Endodermal cell (in vitro differentiated cells): ENCODE measurements at regions not wholly inside any gene's neighbourhood (a gene's known extent, or its start where the extent isn't known, plus 50 kb on each side); places are given as distances from the start of the nearest gene placed in this dataset.

ENCODE experiments used
- DNase-seq: peaks from one replicate; pipeline ENCODE4 v3.0.0-alpha.2; 2017
- H3K27ac ChIP-seq: 2 replicates; pipeline ENCODE4 v1.5.1; 2013; ENCODE audit warnings: mild to moderate bottlenecking, low read depth, low read length, moderate library complexity
- H3K27me3 ChIP-seq: 2 replicates; pipeline ENCODE4 v1.6.1; 2013; ENCODE audit warnings: mild to moderate bottlenecking, low read length, moderate library complexity; ENCODE audit not compliant: insufficient read depth, control insufficient read depth, poor library complexity, severe bottlenecking
- H3K36me3 ChIP-seq: 2 replicates; pipeline ENCODE4 v1.7.0; 2013; ENCODE audit warnings: mild to moderate bottlenecking, low read length, moderate library complexity; ENCODE audit not compliant: control insufficient read depth, insufficient read depth
- H3K4me1 ChIP-seq: one replicate; pipeline ENCODE4 v1.7.0; 2013; ENCODE audit warnings: low read length; ENCODE audit not compliant: control insufficient read depth, insufficient read depth
- H3K4me3 ChIP-seq: 2 replicates; pipeline ENCODE4 v1.5.1; 2013; ENCODE audit warnings: mild to moderate bottlenecking, low read length, moderate library complexity
- H3K9ac ChIP-seq: 2 replicates; pipeline ENCODE4 v1.6.1; 2013; ENCODE audit warnings: mild to moderate bottlenecking, low read length, moderate library complexity; ENCODE audit not compliant: poor library complexity, severe bottlenecking; ENCODE audit errors: extremely low read depth
- H3K9me3 ChIP-seq: 2 replicates; pipeline ENCODE4 v1.6.1; 2013; ENCODE audit warnings: mild to moderate bottlenecking, low read length, moderate library complexity; ENCODE audit not compliant: control insufficient read depth
- H3K27ac Mint-ChIP-seq: 2 replicates; pipeline ENCODE4 v1.8.0; 2020; ENCODE audit warnings: mixed read lengths
- H3K27me3 Mint-ChIP-seq: 2 replicates; pipeline ENCODE4 v1.8.0; 2021; ENCODE audit warnings: mild to moderate bottlenecking, mixed read lengths; ENCODE audit not compliant: insufficient read depth
- H3K36me3 Mint-ChIP-seq: 2 replicates; pipeline ENCODE4 v1.8.0; 2020; ENCODE audit warnings: low read depth, mixed read lengths
- H3K4me1 Mint-ChIP-seq: 2 replicates; pipeline ENCODE4 v1.8.0; 2020; ENCODE audit warnings: mixed read lengths
- H3K4me3 Mint-ChIP-seq: 2 replicates; pipeline ENCODE4 v1.8.0; 2020; ENCODE audit warnings: mild to moderate bottlenecking, moderate library complexity, mixed read lengths
- H3K9me3 Mint-ChIP-seq: 2 replicates; pipeline ENCODE4 v1.8.0; 2020; ENCODE audit warnings: mild to moderate bottlenecking, mixed read lengths
- WGBS, 2 experiments: methylation state at CpG; one replicate each; pipeline versions ENCODE4 v1.1.5 to v1.1.7; 2013; ENCODE audit warnings: missing lambda C conversion rate in 2 of 2, mixed read lengths in 1 of 2; ENCODE audit not compliant: insufficient coverage in 1 of 2, insufficient read length in 1 of 2; 5-methylcytosine and 5-hydroxymethylcytosine counted together
- TF ChIP-seq, protein P1 (sequence below): fragments of 200-600 bp; sonication (generic); conservative IDR thresholded peaks from 2 replicates; pipeline ENCODE4 v1.5.0; 2021; ENCODE audit warnings: antibody characterized with exemption, mild to moderate bottlenecking

GRCh38 chr13:73625562-73626339 lies 508.5 kb downstream of the KLF12 start:
- H3K36me3 ChIP-seq, result no peaks in the 10 kb centered on the region
- H3K27me3 ChIP-seq, result no peaks in the 10 kb centered on the region
- Mint-ChIP-seq H3K9me3 (peaks cover 14% of the 10 kb centered on the region), H3K27ac (no peak overlapping the region), H3K27me3 (no peaks in the 10 kb centered on the region), H3K36me3 (no peaks in the 10 kb centered on the region), H3K4me3 (no peak overlapping the region), H3K4me1 (peaks cover 10% of the 10 kb centered on the region)
- 94 to 97% methylated on average over 3 to 8 of the region's 8 CpGs for WGBS, 2 experiments
- no peak overlapping the region for H3K9ac ChIP-seq
- no peak overlapping the region for H3K27ac ChIP-seq
- H3K4me1 ChIP-seq, result no peaks in the 10 kb centered on the region
- no peak overlapping the region for H3K4me3 ChIP-seq
- peaks cover 2% of the 10 kb centered on the region for H3K9me3 ChIP-seq
- TF ChIP-seq, protein P1, sequence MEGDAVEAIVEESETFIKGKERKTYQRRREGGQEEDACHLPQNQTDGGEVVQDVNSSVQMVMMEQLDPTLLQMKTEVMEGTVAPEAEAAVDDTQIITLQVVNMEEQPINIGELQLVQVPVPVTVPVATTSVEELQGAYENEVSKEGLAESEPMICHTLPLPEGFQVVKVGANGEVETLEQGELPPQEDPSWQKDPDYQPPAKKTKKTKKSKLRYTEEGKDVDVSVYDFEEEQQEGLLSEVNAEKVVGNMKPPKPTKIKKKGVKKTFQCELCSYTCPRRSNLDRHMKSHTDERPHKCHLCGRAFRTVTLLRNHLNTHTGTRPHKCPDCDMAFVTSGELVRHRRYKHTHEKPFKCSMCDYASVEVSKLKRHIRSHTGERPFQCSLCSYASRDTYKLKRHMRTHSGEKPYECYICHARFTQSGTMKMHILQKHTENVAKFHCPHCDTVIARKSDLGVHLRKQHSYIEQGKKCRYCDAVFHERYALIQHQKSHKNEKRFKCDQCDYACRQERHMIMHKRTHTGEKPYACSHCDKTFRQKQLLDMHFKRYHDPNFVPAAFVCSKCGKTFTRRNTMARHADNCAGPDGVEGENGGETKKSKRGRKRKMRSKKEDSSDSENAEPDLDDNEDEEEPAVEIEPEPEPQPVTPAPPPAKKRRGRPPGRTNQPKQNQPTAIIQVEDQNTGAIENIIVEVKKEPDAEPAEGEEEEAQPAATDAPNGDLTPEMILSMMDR, result no peak
- no peak for DNase-seq

DNA sequence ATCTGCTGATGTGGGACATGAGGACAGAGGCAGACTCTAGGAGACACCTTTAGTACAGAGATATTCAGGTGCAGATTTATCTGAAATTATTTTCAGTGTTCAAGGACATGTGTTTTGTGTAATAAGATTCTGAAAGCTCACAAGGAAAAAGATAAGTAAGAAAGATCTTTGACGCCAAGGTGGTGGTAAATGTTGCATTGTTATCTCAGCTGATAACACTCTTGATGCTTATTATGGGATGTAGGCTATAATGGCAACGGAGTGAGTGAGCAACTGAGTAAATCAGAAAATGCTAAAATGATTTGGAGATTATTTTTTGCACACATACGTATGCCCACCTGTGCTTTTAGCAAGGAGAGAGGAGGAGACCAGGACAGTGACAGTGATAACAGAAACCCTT lies 510.9 kb downstream of the KLF12 start:
- TF ChIP-seq, protein P1, result no peak
- Histone ChIP-seq H3K36me3 (no peaks in the 10 kb centered on the region), H3K27ac (no peak overlapping the region), H3K4me3 (no peak overlapping the region), H3K27me3 (no peaks in the 10 kb centered on the region), H3K4me1 (no peaks in the 10 kb centered on the region), H3K9me3 (no peaks in the 10 kb centered on the region), H3K9ac (no peak overlapping the region)
- Mint-ChIP-seq H3K36me3 (no peaks in the 10 kb centered on the region), H3K4me3 (no peak overlapping the region), H3K27ac (no peak overlapping the region), H3K9me3 (peaks cover 2% of the 10 kb centered on the region), H3K27me3 (no peaks in the 10 kb centered on the region), H3K4me1 (peaks cover 16% of the 10 kb centered on the region)
- WGBS, 2 experiments, result 90 to 96% methylated on average over 3 of the region's 3 CpGs
- no peak for DNase-seq

DNA sequence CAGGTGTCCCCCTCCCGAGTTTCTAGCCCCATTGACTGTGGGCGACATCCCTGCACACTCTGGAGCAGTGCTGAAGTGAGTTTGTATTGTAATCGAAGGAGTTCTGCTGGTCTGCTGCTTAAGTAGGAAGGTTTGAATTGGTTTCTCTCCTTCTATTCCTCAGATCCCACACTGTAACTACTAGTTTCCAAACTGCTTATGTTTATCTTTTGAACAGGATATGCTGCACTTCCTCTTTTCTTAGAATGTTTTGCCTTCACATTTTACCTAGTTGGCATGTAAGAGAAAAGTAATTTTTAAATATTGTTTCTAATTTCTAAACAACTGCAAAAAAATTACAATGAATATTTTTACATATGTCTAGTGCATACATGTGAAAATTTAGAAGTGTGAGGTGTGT lies 511.8 kb downstream of the KLF12 start:
- H3K4me1 ChIP-seq, result no peaks in the 10 kb centered on the region
- Mint-ChIP-seq H3K27me3 (no peaks in the 10 kb centered on the region), H3K27ac (no peak overlapping the region), H3K9me3 (peaks cover 2% of the 10 kb centered on the region), H3K4me1 (peaks cover 19% of the 10 kb centered on the region), H3K36me3 (no peaks in the 10 kb centered on the region), H3K4me3 (no peak overlapping the region)
- no peaks in the 10 kb centered on the region for H3K9me3 ChIP-seq
- WGBS, 2 experiments, result 83% methylated on average over 2 of the region's 3 CpGs; no CpG with 5 or more reads in 1 of the 2 experiments
- no peak overlapping the region for H3K9ac ChIP-seq
- DNase-seq, result no peak
- no peak overlapping the region for H3K4me3 ChIP-seq
- no peaks in the 10 kb centered on the region for H3K36me3 ChIP-seq
- no peak overlapping the region for H3K27ac ChIP-seq
- H3K27me3 ChIP-seq, result no peaks in the 10 kb centered on the region
- TF ChIP-seq, protein P1, result no peak
